DOHH2 (cell line): ENCODE measurements at regions not wholly inside any gene's neighbourhood (a gene's known extent, or its start where the extent isn't known, plus 50 kb on each side); places are given as distances from the start of the nearest gene placed in this dataset.

Source experiments
- H3F3A ChIP-seq: fragments of 200-600 bp; sonication (generic), shearing (Covaris generic); 2 replicates; pipeline ENCODE4 v1.6.0; 2016; ENCODE audit warnings: antibody characterized with exemption, mild to moderate bottlenecking; ENCODE audit not compliant: control insufficient read depth, insufficient read depth
- H3K27ac ChIP-seq: fragments of 200-600 bp; sonication (generic); 2 replicates; pipeline ENCODE4 v1.5.1; 2014; ENCODE audit warnings: low read depth, mild to moderate bottlenecking, low read length, moderate library complexity
- H3K27me3 ChIP-seq: fragments of 200-600 bp; sonication (generic); 2 replicates; pipeline ENCODE4 v1.6.1; 2014; ENCODE audit warnings: mild to moderate bottlenecking, low read length, mixed read lengths; ENCODE audit not compliant: control insufficient read depth
- H3K36me3 ChIP-seq: fragments of 200-600 bp; sonication (generic); 2 replicates; pipeline ENCODE4 v1.6.1; 2014; ENCODE audit warnings: mild to moderate bottlenecking, low read length, moderate library complexity, mixed read lengths; ENCODE audit not compliant: control insufficient read depth
- H3K4me1 ChIP-seq: fragments of 200-600 bp; sonication (generic); 2 replicates; pipeline ENCODE4 v1.6.1; 2014; ENCODE audit warnings: mild to moderate bottlenecking, low read length, mixed read lengths; ENCODE audit not compliant: control insufficient read depth
- H3K4me2 ChIP-seq: fragments of 200-600 bp; sonication (generic); 2 replicates; pipeline ENCODE4 v1.6.0; 2014; ENCODE audit warnings: mild to moderate bottlenecking, low read length, moderate library complexity
- H3K4me3 ChIP-seq: fragments of 200-600 bp; sonication (generic); 2 replicates; pipeline ENCODE4 v1.5.1; 2014; ENCODE audit warnings: mild to moderate bottlenecking, low read length, mixed read lengths
- H3K79me2 ChIP-seq: fragments of 200-600 bp; sonication (generic); 2 replicates; pipeline ENCODE4 v1.6.1; 2014; ENCODE audit warnings: mild to moderate bottlenecking, low read length, mixed read lengths; ENCODE audit not compliant: control insufficient read depth
- H3K9me2 ChIP-seq: fragments of 200-600 bp; sonication (generic); replicated peaks from 2 replicates; pipeline ENCODE4 v1.6.1; 2014; ENCODE audit warnings: mild to moderate bottlenecking, low read length, mixed read lengths; ENCODE audit not compliant: control insufficient read depth
- H3K9me3 ChIP-seq: fragments of 200-600 bp; sonication (generic); 2 replicates; pipeline ENCODE4 v1.6.1; 2014; ENCODE audit warnings: antibody characterized with exemption, low read length, mixed read lengths; ENCODE audit not compliant: control insufficient read depth, insufficient read depth
- H4K20me1 ChIP-seq: fragments of 200-600 bp; sonication (generic); 2 replicates; pipeline ENCODE4 v1.6.0; 2014; ENCODE audit warnings: low read depth, mild to moderate bottlenecking, antibody characterized with exemption, low read length, moderate library complexity; ENCODE audit not compliant: control insufficient read depth, insufficient read depth
- EZH2phosphoT487 ChIP-seq: fragments of 200-600 bp; sonication (generic); IDR thresholded peaks from 2 replicates; pipeline ENCODE4 v1.6.1; 2017; ENCODE audit warnings: borderline replicate concordance, mild to moderate bottlenecking, antibody characterized with exemption, low read length, moderate library complexity, mixed read lengths
- TF ChIP-seq, protein P1 (sequence below): fragments of 200-600 bp; sonication (generic); IDR thresholded peaks from one replicate; pipeline ENCODE4 v1.5.1; 2014; ENCODE audit warnings: antibody characterized with exemption, mild to moderate bottlenecking, low read depth, low read length; ENCODE audit not compliant: poor library complexity, severe bottlenecking

GRCh38 chr3:10665592-10665991 is 150.4 kb upstream of the SLC6A11 start:
- Histone ChIP-seq H3K27me3 (peaks cover 7% of the 10 kb centered on the region), H3K79me2 (no peaks in the 10 kb centered on the region), H3F3A (no peaks in the 10 kb centered on the region), H4K20me1 (no peaks in the 10 kb centered on the region), H3K4me1 (no peaks in the 10 kb centered on the region; the same call in 1 of the 2 replicates), H3K27ac (no peak overlapping the region), H3K4me3 (no peak overlapping the region), H3K9me2 (no peaks in the 10 kb centered on the region), H3K4me2 (no peak overlapping the region), H3K9me3 (no peaks in the 10 kb centered on the region), H3K36me3 (no peaks in the 10 kb centered on the region)
- TF ChIP-seq, protein P1, sequence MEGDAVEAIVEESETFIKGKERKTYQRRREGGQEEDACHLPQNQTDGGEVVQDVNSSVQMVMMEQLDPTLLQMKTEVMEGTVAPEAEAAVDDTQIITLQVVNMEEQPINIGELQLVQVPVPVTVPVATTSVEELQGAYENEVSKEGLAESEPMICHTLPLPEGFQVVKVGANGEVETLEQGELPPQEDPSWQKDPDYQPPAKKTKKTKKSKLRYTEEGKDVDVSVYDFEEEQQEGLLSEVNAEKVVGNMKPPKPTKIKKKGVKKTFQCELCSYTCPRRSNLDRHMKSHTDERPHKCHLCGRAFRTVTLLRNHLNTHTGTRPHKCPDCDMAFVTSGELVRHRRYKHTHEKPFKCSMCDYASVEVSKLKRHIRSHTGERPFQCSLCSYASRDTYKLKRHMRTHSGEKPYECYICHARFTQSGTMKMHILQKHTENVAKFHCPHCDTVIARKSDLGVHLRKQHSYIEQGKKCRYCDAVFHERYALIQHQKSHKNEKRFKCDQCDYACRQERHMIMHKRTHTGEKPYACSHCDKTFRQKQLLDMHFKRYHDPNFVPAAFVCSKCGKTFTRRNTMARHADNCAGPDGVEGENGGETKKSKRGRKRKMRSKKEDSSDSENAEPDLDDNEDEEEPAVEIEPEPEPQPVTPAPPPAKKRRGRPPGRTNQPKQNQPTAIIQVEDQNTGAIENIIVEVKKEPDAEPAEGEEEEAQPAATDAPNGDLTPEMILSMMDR, result no peak
- TF ChIP-seq EZH2phosphoT487, result no peak

GRCh38 chr3:10666621-10667020 is 149.4 kb upstream of the SLC6A11 start:
- H3K4me3 ChIP-seq, result no peak overlapping the region
- peaks cover 7% of the 10 kb centered on the region for H3K27me3 ChIP-seq
- no peak overlapping the region for H3K4me2 ChIP-seq
- H3K36me3 ChIP-seq, result no peaks in the 10 kb centered on the region
- no peak overlapping the region for H3K27ac ChIP-seq
- H3K9me3 ChIP-seq, result no peaks in the 10 kb centered on the region
- no peaks in the 10 kb centered on the region; the same call in 1 of the 2 replicates for H3K4me1 ChIP-seq
- H3K9me2 ChIP-seq, result no peaks in the 10 kb centered on the region
- no peaks in the 10 kb centered on the region for H4K20me1 ChIP-seq
- no peak for TF ChIP-seq EZH2phosphoT487
- no peaks in the 10 kb centered on the region for H3K79me2 ChIP-seq
- H3F3A ChIP-seq, result no peaks in the 10 kb centered on the region

- Histone ChIP-seq H3F3A (no peaks in the 10 kb centered on the region), H3K4me2 (no peak overlapping the region), H3K9me2 (no peaks in the 10 kb centered on the region), H3K27ac (no peak overlapping the region), H3K79me2 (no peaks in the 10 kb centered on the region), H3K9me3 (no peaks in the 10 kb centered on the region), H3K36me3 (no peaks in the 10 kb centered on the region), H4K20me1 (no peaks in the 10 kb centered on the region), H3K4me1 (no peaks in the 10 kb centered on the region; the same call in 1 of the 2 replicates), H3K4me3 (no peak overlapping the region), H3K27me3 (peaks cover 7% of the 10 kb centered on the region)
- TF ChIP-seq, protein P1, result no peak
- no peak for TF ChIP-seq EZH2phosphoT487
These were observed 148.8 kb upstream of the SLC6A11 start for GRCh38 chr3:10667269-10667668.

DNA sequence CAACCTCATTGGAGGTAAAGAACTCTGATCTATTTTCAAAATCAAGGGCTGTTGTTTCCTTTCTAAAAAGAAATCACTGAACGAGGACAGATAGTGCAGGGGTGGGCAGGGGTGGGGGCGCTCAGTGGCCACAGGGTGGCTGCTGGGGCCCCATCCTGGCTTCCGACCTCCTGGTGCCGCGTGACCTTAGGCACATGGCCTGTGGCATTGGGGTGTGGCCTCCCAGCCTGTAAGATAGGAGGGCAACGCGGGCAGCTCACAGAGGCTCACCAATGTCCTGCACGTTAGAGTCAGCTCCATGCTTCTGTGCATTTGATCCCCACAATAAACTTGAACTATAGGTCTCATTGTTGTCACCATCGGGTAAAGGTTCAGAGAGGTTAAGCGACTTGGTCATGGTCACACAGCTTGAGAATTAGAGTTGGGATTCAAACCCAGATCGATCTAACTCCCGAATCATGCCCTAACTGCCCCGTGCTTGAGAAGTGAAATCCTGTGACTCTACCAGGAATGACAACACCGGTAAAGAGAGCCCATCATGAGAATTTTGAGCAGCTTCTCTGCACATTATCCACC is 148.0 kb upstream of the SLC6A11 start:
- H3K9me2 ChIP-seq, result no peaks in the 10 kb centered on the region
- H4K20me1 ChIP-seq, result no peaks in the 10 kb centered on the region
- H3K36me3 ChIP-seq, result no peaks in the 10 kb centered on the region
- no peaks in the 10 kb centered on the region for H3K9me3 ChIP-seq
- no peaks in the 10 kb centered on the region for H3F3A ChIP-seq
- H3K4me1 ChIP-seq, result no peaks in the 10 kb centered on the region; the same call in 1 of the 2 replicates
- H3K79me2 ChIP-seq, result no peaks in the 10 kb centered on the region
- no peak for TF ChIP-seq EZH2phosphoT487
- TF ChIP-seq, protein P1, result no peak
- peaks cover 7% of the 10 kb centered on the region for H3K27me3 ChIP-seq
- H3K4me2 ChIP-seq, result no peak overlapping the region
- no peak overlapping the region for H3K4me3 ChIP-seq
- H3K27ac ChIP-seq, result no peak overlapping the region
